Suprapubic skin (tissue), 4 donors: ENCODE measurements at regions not wholly inside any gene's neighbourhood (a gene's known extent, or its start where the extent isn't known, plus 50 kb on each side); places are given as distances from the start of the nearest gene placed in this dataset.

Source experiments
- DNase-seq, 2 donors: peaks; one replicate each; pipeline ENCODE4 v3.0.0-alpha.2; 2019; ENCODE audit warnings: low spot score in 2 of 2
- H3K27ac ChIP-seq: fragments of 200-600 bp; sonication (generic); one replicate; pipeline ENCODE4 v1.5.1; 2019
- H3K27me3 ChIP-seq: fragments of 200-600 bp; sonication (generic); one replicate; pipeline ENCODE4 v1.5.1; 2019
- H3K36me3 ChIP-seq: fragments of 200-600 bp; sonication (generic); one replicate; pipeline ENCODE4 v1.5.1; 2019
- H3K4me1 ChIP-seq: fragments of 200-600 bp; sonication (generic); one replicate; pipeline ENCODE4 v1.5.1; 2019
- H3K4me3 ChIP-seq: fragments of 200-600 bp; sonication (generic); one replicate; pipeline ENCODE4 v1.5.1; 2019; ENCODE audit warnings: mild to moderate bottlenecking
- H3K9me3 ChIP-seq: fragments of 200-600 bp; sonication (generic); one replicate; pipeline ENCODE4 v1.5.1; 2019
- CTCF ChIP-seq, 2 donors: fragments of 200-600 bp in 1 of 2; fragments of 450-650 bp in 1 of 2; sonication (generic) in 1 of 2; IDR thresholded peaks; one replicate each; pipeline ENCODE4 v1.5.1; 2016 to 2019; ENCODE audit warnings: antibody characterized with exemption in 2 of 2, mild to moderate bottlenecking in 1 of 2, moderate library complexity in 1 of 2
- EP300 ChIP-seq: sonication (generic); formaldehyde crosslinking; IDR thresholded peaks from one replicate; pipeline ENCODE4 v1.6.1; 2017; ENCODE audit warnings: antibody characterized with exemption
- POLR2A ChIP-seq, 2 donors: fragments of 450-650 bp; IDR thresholded peaks; one replicate each; pipeline ENCODE4 v1.6.1; 2017; ENCODE audit warnings: antibody characterized with exemption in 2 of 2, mild to moderate bottlenecking in 2 of 2, moderate library complexity in 2 of 2
- POLR2AphosphoS5 ChIP-seq, 3 donors: sonication (generic); formaldehyde crosslinking; IDR thresholded peaks; one replicate each; pipeline ENCODE4 v1.6.1; 2017; ENCODE audit warnings: antibody characterized with exemption in 3 of 3
- WGBS: methylation state at CpG from one replicate; pipeline ENCODE4 v1.1.5; 2018; 5-methylcytosine and 5-hydroxymethylcytosine counted together

- Histone ChIP-seq H3K27me3 (no peaks in the 10 kb centered on the region), H3K4me3 (no peak overlapping the region), H3K36me3 (no peaks in the 10 kb centered on the region), H3K9me3 (no peaks in the 10 kb centered on the region), H3K27ac (no peak overlapping the region), H3K4me1 (no peaks in the 10 kb centered on the region)
- 71% methylated on average over 15 of the region's 15 CpGs for WGBS
- DNase-seq: peak; percentile 40 to 57
- no peak for TF ChIP-seq EP300
- TF ChIP-seq POLR2AphosphoS5 (IDR thresholded peaks at IDR 0.05): no peak
- no peak for TF ChIP-seq POLR2A (IDR thresholded peaks at IDR 0.05)
- no peak for TF ChIP-seq CTCF (IDR thresholded peaks at IDR 0.05)
Measured at GRCh38 chr13:89740994-89741685, 1606.3 kb upstream of the MIR17HG start.

GRCh38 chr13:89746554-89746953 lies 1600.9 kb upstream of the MIR17HG start:
- WGBS: 35% methylated on average over 2 of the region's 2 CpGs
- Histone ChIP-seq H3K27me3 (no peaks in the 10 kb centered on the region), H3K36me3 (no peaks in the 10 kb centered on the region), H3K27ac (no peak overlapping the region), H3K4me3 (no peak overlapping the region), H3K9me3 (no peaks in the 10 kb centered on the region), H3K4me1 (no peaks in the 10 kb centered on the region)
- DNase-seq: no peak
- no peak for TF ChIP-seq POLR2AphosphoS5 (IDR thresholded peaks at IDR 0.05)
- no peak for TF ChIP-seq EP300
- no peak for TF ChIP-seq CTCF (IDR thresholded peaks at IDR 0.05)
- TF ChIP-seq POLR2A (IDR thresholded peaks at IDR 0.05): no peak

- Histone ChIP-seq H3K27me3 (no peaks in the 10 kb centered on the region), H3K4me1 (no peaks in the 10 kb centered on the region), H3K4me3 (no peak overlapping the region), H3K36me3 (no peaks in the 10 kb centered on the region), H3K27ac (no peak overlapping the region), H3K9me3 (no peaks in the 10 kb centered on the region)
- TF ChIP-seq CTCF (IDR thresholded peaks at IDR 0.05): no peak
- no peak for TF ChIP-seq POLR2AphosphoS5 (IDR thresholded peaks at IDR 0.05)
- no peak for TF ChIP-seq POLR2A (IDR thresholded peaks at IDR 0.05)
- no peak for TF ChIP-seq EP300
- WGBS: 81% methylated on average over 2 of the region's 2 CpGs
- no peak for DNase-seq
Measured at GRCh38 chr13:89748716-89749115, 1598.8 kb upstream of the MIR17HG start.

- H3K36me3 ChIP-seq: no peaks in the 10 kb centered on the region
- TF ChIP-seq EP300 (no peak), POLR2A (IDR thresholded peaks at IDR 0.05) (no peak), CTCF (IDR thresholded peaks at IDR 0.05) (no peak), POLR2AphosphoS5 (IDR thresholded peaks at IDR 0.05) (no peak)
- no peak for DNase-seq
- no peak overlapping the region for H3K27ac ChIP-seq
- H3K4me3 ChIP-seq: no peak overlapping the region
- no peaks in the 10 kb centered on the region for H3K27me3 ChIP-seq
- no peaks in the 10 kb centered on the region for H3K9me3 ChIP-seq
- no peaks in the 10 kb centered on the region for H3K4me1 ChIP-seq
Measured at GRCh38 chr13:89749888-89750287, 1597.6 kb upstream of the MIR17HG start.

GRCh38 chr13:89750371-89750770 lies 1597.1 kb upstream of the MIR17HG start:
- H3K4me1 ChIP-seq: no peaks in the 10 kb centered on the region
- no peak overlapping the region for H3K27ac ChIP-seq
- H3K27me3 ChIP-seq: no peaks in the 10 kb centered on the region
- no peak for DNase-seq
- 84% methylated on average over 3 of the region's 3 CpGs for WGBS
- no peak for TF ChIP-seq EP300
- TF ChIP-seq POLR2A (IDR thresholded peaks at IDR 0.05): no peak
- no peak for TF ChIP-seq CTCF (IDR thresholded peaks at IDR 0.05)
- TF ChIP-seq POLR2AphosphoS5 (IDR thresholded peaks at IDR 0.05): no peak
- no peaks in the 10 kb centered on the region for H3K9me3 ChIP-seq
- no peak overlapping the region for H3K4me3 ChIP-seq
- H3K36me3 ChIP-seq: no peaks in the 10 kb centered on the region
